Prostate gland (tissue), 2 donors: ENCODE measurements at regions not wholly inside any gene's neighbourhood (a gene's known extent, or its start where the extent isn't known, plus 50 kb on each side); places are given as distances from the start of the nearest gene placed in this dataset.

Source experiments
- DNase-seq: peaks from one replicate; pipeline ENCODE4 v3.0.0-alpha.2; 2019; ENCODE audit warnings: low spot score
- H3K27ac ChIP-seq, 2 donors: fragments of 200-600 bp; sonication (generic); 2 replicates each; pipeline ENCODE4 v1.5.1; 2017 to 2019
- H3K27me3 ChIP-seq: fragments of 200-600 bp; sonication (generic); replicated peaks from 2 replicates; pipeline ENCODE4 v1.5.1; 2019; ENCODE audit not compliant: insufficient read depth
- H3K36me3 ChIP-seq, 2 donors: fragments of 200-600 bp; sonication (generic); 1 replicate in 1 of 2; 2 replicates in 1 of 2; pipeline versions ENCODE4 v1.5.1 to v1.8.1; 2017 to 2019
- H3K4me1 ChIP-seq: fragments of 200-600 bp; sonication (generic); replicated peaks from 2 replicates; pipeline ENCODE4 v1.5.1; 2019
- H3K4me3 ChIP-seq, 2 donors: fragments of 200-600 bp; sonication (generic); 2 replicates each; pipeline ENCODE4 v1.5.1; 2017 to 2019
- H3K9me3 ChIP-seq: fragments of 200-600 bp; sonication (generic); 2 replicates; pipeline ENCODE4 v1.5.1; 2017
- CTCF ChIP-seq, 4 experiments: fragments of 200-600 bp in 2 of 4; fragments of 450-650 bp in 2 of 4; sonication (generic) in 2 of 4; IDR thresholded peaks; 1 replicate in 3 of 4; 2 replicates in 1 of 4; pipeline ENCODE4 v1.5.1; 2016 to 2019; ENCODE audit warnings: antibody characterized with exemption in 4 of 4, mild to moderate bottlenecking in 2 of 4, moderate library complexity in 2 of 4
- POLR2A ChIP-seq: fragments of 450-650 bp; IDR thresholded peaks from one replicate; pipeline ENCODE4 v1.6.1; 2016; ENCODE audit warnings: antibody characterized with exemption, mild to moderate bottlenecking
- POLR2AphosphoS5 ChIP-seq: sonication (generic); formaldehyde crosslinking; IDR thresholded peaks from one replicate; pipeline ENCODE4 v1.6.1; 2017; ENCODE audit warnings: antibody characterized with exemption
- WGBS: methylation state at CpG from one replicate; pipeline ENCODE4 v1.1.5; 2018; 5-methylcytosine and 5-hydroxymethylcytosine counted together
- intact Hi-C: fragments of 100-400 bp; cut with DNase I; formaldehyde crosslinking; loops from one replicate; pipeline ENCODE4 v1.14.2; 2022

GRCh38 chr13:71998223-71998622, 131.2 kb upstream of the DACH1 start:
- DNase-seq: no peak
- intact Hi-C loops: no loop called here
- H3K4me1 ChIP-seq: no peaks in the 10 kb centered on the region
- no peaks in the 10 kb centered on the region for H3K36me3 ChIP-seq
- H3K9me3 ChIP-seq: no peaks in the 10 kb centered on the region
- TF ChIP-seq POLR2AphosphoS5 (no peak), POLR2A (no peak), CTCF (IDR thresholded peaks at IDR 0.05) (no peak)
- no peak overlapping the region for H3K4me3 ChIP-seq
- no peak overlapping the region for H3K27ac ChIP-seq
- H3K27me3 ChIP-seq: no peaks in the 10 kb centered on the region

- Histone ChIP-seq H3K27ac (no peak overlapping the region), H3K9me3 (no peaks in the 10 kb centered on the region), H3K4me3 (no peak overlapping the region), H3K4me1 (no peaks in the 10 kb centered on the region), H3K36me3 (no peaks in the 10 kb centered on the region), H3K27me3 (no peaks in the 10 kb centered on the region)
- DNase-seq: no peak
- TF ChIP-seq POLR2A (no peak), POLR2AphosphoS5 (no peak), CTCF (IDR thresholded peaks at IDR 0.05) (no peak)
- intact Hi-C loops: no loop called here
- WGBS: 23% methylated on average over 3 of the region's 3 CpGs
Measured at GRCh38 chr13:71979616-71980015, 112.6 kb upstream of the DACH1 start.

GRCh38 chr13:71977028-71977427, 110.0 kb upstream of the DACH1 start:
- no peaks in the 10 kb centered on the region for H3K36me3 ChIP-seq
- TF ChIP-seq POLR2A: no peak
- no peak for TF ChIP-seq CTCF (IDR thresholded peaks at IDR 0.05)
- whole genome bisulfite sequencing: 93% methylated on average over 7 of the region's 7 CpGs
- DNase-seq: no peak
- no peak overlapping the region for H3K4me3 ChIP-seq
- H3K4me1 ChIP-seq: no peaks in the 10 kb centered on the region
- no peak overlapping the region for H3K27ac ChIP-seq
- no peaks in the 10 kb centered on the region for H3K9me3 ChIP-seq
- intact Hi-C loops: no loop called here
- no peaks in the 10 kb centered on the region for H3K27me3 ChIP-seq

- no peak for DNase-seq
- TF ChIP-seq POLR2AphosphoS5 (no peak), CTCF (IDR thresholded peaks at IDR 0.05) (no peak), POLR2A (no peak)
- intact Hi-C loops: no loop called here
- Histone ChIP-seq H3K36me3 (no peaks in the 10 kb centered on the region), H3K9me3 (no peaks in the 10 kb centered on the region), H3K4me1 (no peaks in the 10 kb centered on the region), H3K27ac (no peak overlapping the region), H3K27me3 (no peaks in the 10 kb centered on the region), H3K4me3 (no peak overlapping the region)
- 84% methylated on average over 5 of the region's 5 CpGs for WGBS
Measured at GRCh38 chr13:71967990-71968389, 101.0 kb upstream of the DACH1 start.

- Histone ChIP-seq H3K4me3 (no peak overlapping the region), H3K36me3 (no peaks in the 10 kb centered on the region), H3K4me1 (no peaks in the 10 kb centered on the region), H3K27me3 (no peaks in the 10 kb centered on the region), H3K9me3 (no peaks in the 10 kb centered on the region), H3K27ac (no peak overlapping the region)
- DNase-seq: no peak
- WGBS: 73% methylated on average over 8 of the region's 8 CpGs
- TF ChIP-seq POLR2AphosphoS5: no peak
- TF ChIP-seq CTCF (IDR thresholded peaks at IDR 0.05): no peak
- no peak for TF ChIP-seq POLR2A
- intact Hi-C loops: no loop called here
Measured at GRCh38 chr13:71964491-71965100, 97.6 kb upstream of the DACH1 start.
